ENCODE measurements at regions not wholly inside any gene's neighbourhood (a gene's known extent, or its start where the extent isn't known, plus 50 kb on each side); places are given as distances from the start of the nearest gene placed in this dataset.

DNA sequence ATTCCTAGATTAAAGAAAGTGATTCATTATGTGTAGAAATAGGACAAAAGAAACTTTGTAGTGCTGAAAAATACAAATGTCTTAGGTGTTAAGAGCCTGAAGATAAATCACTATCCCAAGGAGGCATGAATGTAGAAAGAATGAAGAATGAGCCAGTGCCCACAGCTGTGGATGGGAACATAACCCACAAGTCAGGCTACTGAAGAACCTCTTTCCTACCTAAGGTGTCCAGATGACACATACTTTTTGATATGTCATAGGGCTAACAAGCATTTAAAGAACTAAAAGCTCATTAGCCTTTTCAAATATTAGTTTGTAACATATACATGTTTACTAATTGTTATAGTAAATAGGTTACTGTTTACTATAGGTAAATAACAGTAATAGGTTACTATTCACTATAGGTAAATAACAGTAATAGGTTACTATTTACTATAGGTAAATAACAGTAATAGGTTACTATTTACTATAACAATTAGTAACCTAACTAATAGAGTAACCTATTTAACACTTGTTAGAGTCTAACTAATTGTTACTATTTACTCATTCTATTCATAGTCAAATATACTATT is 275.0 kb upstream of the KYNU start:
- Histone ChIP-seq H3K27ac (ENCODE audit: low read depth, low read length, poor library complexity, severe bottlenecking) (no peak overlapping the region), H3K9me3 (ENCODE audit: low read depth, low read length, poor library complexity, severe bottlenecking) (no peaks in the 10 kb centered on the region), H3K36me3 (ENCODE audit: insufficient read depth, low read length, poor library complexity, severe bottlenecking) (no peaks in the 10 kb centered on the region), H3K4me1 (ENCODE audit: insufficient read depth, low read length, poor library complexity, severe bottlenecking) (peaks cover 34% of the 10 kb centered on the region), H3K27me3 (replicated peaks; ENCODE audit: insufficient read depth, low read depth, low read length, poor library complexity) (no peaks in the 10 kb centered on the region), H3K4me3 (ENCODE audit: low read depth, low read length, poor library complexity, severe bottlenecking) (no peak overlapping the region)
- POLR2A ChIA-PET (ENCODE audit: low non-redundant PET) = no interaction called here
- intact Hi-C loops (cut with micrococcal nuclease; ENCODE audit: unreplicated experiment) = no loop called here
- BruUV-seq (replicated peaks) = no TSS peak
- DNase-seq (ENCODE audit: low spot score) = no peak
- CTCF ChIA-PET = no interaction called here
- no peak for TF ChIP-seq EZH2 (IDR thresholded peaks at IDR 0.05; ENCODE audit: borderline replicate concordance, low read depth, low read length, poor library complexity, severe bottlenecking)
- TF ChIP-seq, protein P1, sequence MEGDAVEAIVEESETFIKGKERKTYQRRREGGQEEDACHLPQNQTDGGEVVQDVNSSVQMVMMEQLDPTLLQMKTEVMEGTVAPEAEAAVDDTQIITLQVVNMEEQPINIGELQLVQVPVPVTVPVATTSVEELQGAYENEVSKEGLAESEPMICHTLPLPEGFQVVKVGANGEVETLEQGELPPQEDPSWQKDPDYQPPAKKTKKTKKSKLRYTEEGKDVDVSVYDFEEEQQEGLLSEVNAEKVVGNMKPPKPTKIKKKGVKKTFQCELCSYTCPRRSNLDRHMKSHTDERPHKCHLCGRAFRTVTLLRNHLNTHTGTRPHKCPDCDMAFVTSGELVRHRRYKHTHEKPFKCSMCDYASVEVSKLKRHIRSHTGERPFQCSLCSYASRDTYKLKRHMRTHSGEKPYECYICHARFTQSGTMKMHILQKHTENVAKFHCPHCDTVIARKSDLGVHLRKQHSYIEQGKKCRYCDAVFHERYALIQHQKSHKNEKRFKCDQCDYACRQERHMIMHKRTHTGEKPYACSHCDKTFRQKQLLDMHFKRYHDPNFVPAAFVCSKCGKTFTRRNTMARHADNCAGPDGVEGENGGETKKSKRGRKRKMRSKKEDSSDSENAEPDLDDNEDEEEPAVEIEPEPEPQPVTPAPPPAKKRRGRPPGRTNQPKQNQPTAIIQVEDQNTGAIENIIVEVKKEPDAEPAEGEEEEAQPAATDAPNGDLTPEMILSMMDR (conservative IDR thresholded peaks at IDR 0.05; ENCODE audit: low read depth, low read length) = no peak

DNA sequence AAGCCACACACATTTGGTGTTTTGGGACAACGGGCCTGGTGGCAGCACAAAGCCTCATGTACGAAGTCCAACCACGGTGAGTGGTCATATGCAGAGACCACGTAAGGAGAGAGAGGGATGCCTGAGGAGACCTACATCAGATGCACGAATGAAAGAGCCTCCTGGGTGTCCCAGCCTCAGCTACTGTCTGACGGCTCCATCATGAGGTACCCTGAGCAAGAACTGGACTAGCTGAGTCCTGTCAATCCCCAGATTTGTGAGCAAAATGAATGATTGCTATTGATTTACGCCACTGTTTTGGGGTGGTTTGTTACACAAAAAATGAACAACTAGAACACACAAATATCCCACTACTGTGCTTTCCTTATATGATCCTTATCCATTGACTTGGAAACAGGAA is 275.7 kb upstream of the KYNU start:
- ChIA-PET CTCF (interaction anchor here (0.5 kb wide), 1 partner anchor 439 kb away, joined by 5 read pairs; no protein-coding TSS in a partner anchor), POLR2A (ENCODE audit: low non-redundant PET) (no interaction called here)
- H3K27me3 ChIP-seq (replicated peaks; ENCODE audit: insufficient read depth, low read depth, low read length, poor library complexity) = no peaks in the 10 kb centered on the region
- TF ChIP-seq EZH2 (IDR thresholded peaks at IDR 0.05; ENCODE audit: borderline replicate concordance, low read depth, low read length, poor library complexity, severe bottlenecking) = no peak
- TF ChIP-seq, protein P1 (conservative IDR thresholded peaks at IDR 0.05; ENCODE audit: low read depth, low read length) = peak; percentile 53
- no peaks in the 10 kb centered on the region for H3K36me3 ChIP-seq (ENCODE audit: insufficient read depth, low read length, poor library complexity, severe bottlenecking)
- DNase-seq (ENCODE audit: low spot score) = peak; percentile 64
- intact Hi-C loops (cut with micrococcal nuclease; ENCODE audit: unreplicated experiment) = loop anchor here (2.0 kb wide), 1 partner anchor 433 kb away; no protein-coding TSS in a partner anchor
- H3K9me3 ChIP-seq (ENCODE audit: low read depth, low read length, poor library complexity, severe bottlenecking) = no peaks in the 10 kb centered on the region
- H3K4me1 ChIP-seq (ENCODE audit: insufficient read depth, low read length, poor library complexity, severe bottlenecking) = peaks cover 34% of the 10 kb centered on the region
- BruUV-seq (replicated peaks) = no TSS peak
- H3K4me3 ChIP-seq (ENCODE audit: low read depth, low read length, poor library complexity, severe bottlenecking) = no peak overlapping the region
- H3K27ac ChIP-seq (ENCODE audit: low read depth, low read length, poor library complexity, severe bottlenecking) = peak overlapping the region; percentile 1

DNA sequence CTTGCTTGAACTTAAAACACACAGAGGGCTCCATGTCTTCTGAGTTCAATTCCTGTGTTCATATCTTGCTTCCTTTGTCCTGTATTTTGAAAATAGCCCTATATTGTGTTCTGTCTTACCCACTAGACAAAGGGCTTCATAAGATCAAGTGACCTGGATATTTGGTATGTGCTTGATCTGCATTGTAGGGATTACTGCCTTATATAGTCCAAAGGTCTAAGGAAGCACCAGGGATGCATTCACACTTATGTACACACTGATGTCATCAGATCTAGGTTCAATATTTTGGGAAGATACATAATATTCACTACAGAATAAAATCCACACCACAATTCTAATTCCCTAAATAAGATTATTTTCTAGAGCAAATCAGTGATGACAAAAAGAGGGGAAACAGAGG is 278.0 kb upstream of the KYNU start:
- no TSS peak for BruUV-seq (replicated peaks)
- POLR2A ChIA-PET (ENCODE audit: low non-redundant PET) = no interaction called here

More for the DNA sequence above, 278.0 kb upstream of the KYNU start:
- H3K4me1 ChIP-seq (ENCODE audit: insufficient read depth, low read length, poor library complexity, severe bottlenecking) = peaks cover 29% of the 10 kb centered on the region
- no peaks in the 10 kb centered on the region for H3K9me3 ChIP-seq (ENCODE audit: low read depth, low read length, poor library complexity, severe bottlenecking)
- DNase-seq (ENCODE audit: low spot score) = no peak
- CTCF ChIA-PET = no interaction called here
- no peak overlapping the region for H3K27ac ChIP-seq (ENCODE audit: low read depth, low read length, poor library complexity, severe bottlenecking)
- H3K4me3 ChIP-seq (ENCODE audit: low read depth, low read length, poor library complexity, severe bottlenecking) = no peak overlapping the region
- H3K36me3 ChIP-seq (ENCODE audit: insufficient read depth, low read length, poor library complexity, severe bottlenecking) = no peaks in the 10 kb centered on the region
- intact Hi-C loops (cut with micrococcal nuclease; ENCODE audit: unreplicated experiment) = no loop called here
- no peak for TF ChIP-seq EZH2 (IDR thresholded peaks at IDR 0.05; ENCODE audit: borderline replicate concordance, low read depth, low read length, poor library complexity, severe bottlenecking)
- TF ChIP-seq, protein P1 (conservative IDR thresholded peaks at IDR 0.05; ENCODE audit: low read depth, low read length) = no peak
- no peaks in the 10 kb centered on the region for H3K27me3 ChIP-seq (replicated peaks; ENCODE audit: insufficient read depth, low read depth, low read length, poor library complexity)
